Epithelial cell of proximal tubule (primary cell): ENCODE measurements at regions not wholly inside any gene's neighbourhood (a gene's known extent, or its start where the extent isn't known, plus 50 kb on each side); places are given as distances from the start of the nearest gene placed in this dataset.

ENCODE experiments used
- DNase-seq: peaks from one replicate; pipeline ENCODE4 v3.0.0-alpha.2; 2011; ENCODE audit warnings: low read depth
- H3K4me3 ChIP-seq: 2 replicates; pipeline ENCODE4 v1.5.1; 2011; ENCODE audit warnings: low read depth, mild to moderate bottlenecking, low read length
- TF ChIP-seq, protein P1 (sequence below): conservative IDR thresholded peaks from 2 replicates; pipeline ENCODE4 v1.5.1; 2012; ENCODE audit warnings: low read depth, mild to moderate bottlenecking, low read length

DNA sequence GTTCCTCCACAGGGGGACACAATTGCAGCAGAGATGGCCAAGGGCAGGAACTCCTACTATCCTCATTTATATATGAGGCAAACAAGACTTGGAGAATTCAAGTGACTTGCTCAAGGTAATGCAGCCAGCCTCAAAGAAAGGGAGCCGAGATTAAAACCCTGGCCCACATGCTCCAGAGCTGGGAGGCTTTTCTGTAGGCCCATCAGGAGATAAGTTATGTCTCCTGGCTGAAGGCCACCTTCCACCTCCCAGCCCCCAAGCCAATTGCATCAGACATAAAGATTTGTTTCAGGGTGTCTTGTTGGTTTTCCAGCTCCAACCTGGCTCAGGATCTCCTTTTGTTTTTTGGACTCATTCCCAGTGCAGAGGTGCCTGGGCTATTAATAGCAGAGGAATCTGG lies 59.5 kb downstream of the SMIM38 start:
- DNase-seq = no peak
- H3K4me3 ChIP-seq = no peak overlapping the region
- TF ChIP-seq, protein P1, sequence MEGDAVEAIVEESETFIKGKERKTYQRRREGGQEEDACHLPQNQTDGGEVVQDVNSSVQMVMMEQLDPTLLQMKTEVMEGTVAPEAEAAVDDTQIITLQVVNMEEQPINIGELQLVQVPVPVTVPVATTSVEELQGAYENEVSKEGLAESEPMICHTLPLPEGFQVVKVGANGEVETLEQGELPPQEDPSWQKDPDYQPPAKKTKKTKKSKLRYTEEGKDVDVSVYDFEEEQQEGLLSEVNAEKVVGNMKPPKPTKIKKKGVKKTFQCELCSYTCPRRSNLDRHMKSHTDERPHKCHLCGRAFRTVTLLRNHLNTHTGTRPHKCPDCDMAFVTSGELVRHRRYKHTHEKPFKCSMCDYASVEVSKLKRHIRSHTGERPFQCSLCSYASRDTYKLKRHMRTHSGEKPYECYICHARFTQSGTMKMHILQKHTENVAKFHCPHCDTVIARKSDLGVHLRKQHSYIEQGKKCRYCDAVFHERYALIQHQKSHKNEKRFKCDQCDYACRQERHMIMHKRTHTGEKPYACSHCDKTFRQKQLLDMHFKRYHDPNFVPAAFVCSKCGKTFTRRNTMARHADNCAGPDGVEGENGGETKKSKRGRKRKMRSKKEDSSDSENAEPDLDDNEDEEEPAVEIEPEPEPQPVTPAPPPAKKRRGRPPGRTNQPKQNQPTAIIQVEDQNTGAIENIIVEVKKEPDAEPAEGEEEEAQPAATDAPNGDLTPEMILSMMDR = no peak

DNA sequence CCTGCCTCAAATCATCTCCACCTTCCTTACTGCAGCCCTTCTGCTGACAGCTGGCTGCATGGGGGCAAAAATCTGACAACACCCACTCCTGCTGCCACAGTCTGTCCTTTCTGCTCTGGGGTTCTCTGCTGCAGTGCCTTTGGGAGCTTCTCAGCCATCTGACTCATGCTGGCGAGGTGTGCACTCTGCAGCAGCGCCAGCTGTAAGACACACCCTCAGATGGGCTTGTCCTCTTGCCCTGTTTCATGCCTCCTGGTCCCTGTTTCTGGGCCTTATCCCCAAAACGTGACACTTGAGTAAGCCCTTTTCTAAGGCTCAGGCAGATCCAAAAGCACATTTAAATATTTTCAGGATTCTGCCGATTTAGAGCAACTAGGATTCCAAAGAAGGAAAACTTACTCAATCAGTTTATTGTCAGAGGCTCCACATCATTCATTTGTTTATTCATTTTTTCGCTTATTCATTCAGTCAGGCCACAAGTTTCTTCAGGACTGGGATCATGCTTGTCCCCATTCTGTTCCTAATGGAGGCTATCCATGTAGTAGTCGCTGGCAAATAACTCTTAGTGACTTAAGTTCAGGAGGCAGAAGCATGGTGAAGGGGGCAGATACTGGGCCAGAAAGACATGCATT lies 60.2 kb downstream of the SMIM38 start:
- H3K4me3 ChIP-seq = no peak overlapping the region
- TF ChIP-seq, protein P1 = no peak
- no peak for DNase-seq

DNA sequence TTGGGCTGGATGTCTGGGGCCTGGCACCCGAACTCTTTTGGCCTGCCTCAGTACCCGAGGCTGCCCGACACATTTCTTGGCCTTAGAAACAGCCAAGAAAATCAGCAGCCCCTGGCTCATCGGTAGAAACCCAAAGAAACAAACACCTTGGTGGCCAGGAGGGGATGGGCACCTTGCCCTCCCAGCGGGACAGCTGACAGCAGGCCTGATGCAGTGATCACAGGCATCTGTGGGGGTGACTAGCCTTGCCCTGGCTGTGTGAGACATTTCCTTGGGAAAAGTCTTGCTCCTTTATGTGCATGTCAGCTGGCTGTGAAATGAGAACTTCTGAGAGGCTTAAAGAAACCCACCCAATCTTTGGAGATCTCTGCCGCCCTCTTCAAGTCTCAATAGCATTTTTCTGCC lies 60.9 kb downstream of the SMIM38 start:
- DNase-seq = no peak
- H3K4me3 ChIP-seq = no peak overlapping the region
- TF ChIP-seq, protein P1 = no peak

DNA sequence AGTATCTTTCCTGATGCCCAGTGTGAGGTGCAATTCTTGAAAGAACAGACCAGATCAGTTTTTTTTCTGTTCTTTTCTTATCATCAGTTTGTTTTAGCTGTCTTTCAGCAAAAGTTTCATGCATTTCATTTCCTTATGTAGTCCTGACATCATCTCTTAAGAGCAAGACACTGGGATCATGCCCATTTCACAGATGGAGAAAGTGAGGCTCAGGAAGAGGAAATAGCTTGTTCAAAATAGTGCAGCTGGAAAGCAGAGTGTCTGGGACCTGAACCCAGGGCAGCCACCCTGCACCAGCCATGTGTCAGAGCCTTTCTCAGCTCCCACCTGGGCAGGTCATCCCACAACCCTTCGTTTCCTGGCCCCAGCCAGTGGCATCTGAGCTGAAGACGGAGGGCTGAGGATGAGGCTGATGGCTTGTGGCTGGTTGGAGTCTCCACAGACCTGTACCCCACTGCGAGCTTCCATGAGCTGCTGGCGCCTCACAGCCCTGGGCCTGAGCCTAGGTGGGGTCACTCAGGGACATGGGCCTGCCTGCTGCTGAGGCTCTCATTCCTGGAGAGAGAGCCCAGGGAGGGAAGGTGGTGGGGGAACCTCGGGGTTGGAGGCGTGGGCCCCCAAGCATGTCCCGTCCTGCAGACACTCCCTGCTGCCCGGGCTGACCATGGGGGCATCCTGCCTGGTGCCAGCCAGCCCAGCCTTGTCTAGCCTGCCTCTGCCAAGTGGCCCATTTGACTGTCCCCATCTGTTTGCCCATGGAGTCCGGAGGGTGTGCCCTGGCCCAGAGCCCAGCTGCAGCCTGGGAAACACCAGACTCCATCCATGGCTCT lies 61.8 kb downstream of the SMIM38 start:
- DNase-seq = no peak
- H3K4me3 ChIP-seq = no peak overlapping the region
- TF ChIP-seq, protein P1 = no peak

DNA sequence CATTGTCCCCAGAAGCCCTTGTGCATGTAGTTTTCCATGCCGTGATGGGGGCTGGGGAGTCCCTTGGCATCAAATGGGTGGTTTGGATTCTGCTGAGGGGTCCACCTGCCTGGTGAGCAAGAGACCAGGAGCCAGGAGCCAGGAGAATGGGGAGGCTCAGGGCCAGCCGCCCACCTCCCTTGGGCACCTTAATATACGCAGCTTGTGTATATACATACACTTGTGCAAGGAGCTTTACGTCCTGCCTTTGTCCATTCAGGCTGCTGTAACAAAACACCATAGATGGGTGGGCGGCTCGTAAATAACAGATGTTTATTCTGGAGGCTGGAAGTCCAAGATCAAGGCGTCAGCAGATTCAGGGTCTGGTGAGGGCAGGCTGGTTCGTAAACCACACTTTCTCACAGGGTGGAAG lies 62.5 kb downstream of the SMIM38 start:
- H3K4me3 ChIP-seq = no peak overlapping the region
- no peak for DNase-seq
- TF ChIP-seq, protein P1 = no peak

DNA sequence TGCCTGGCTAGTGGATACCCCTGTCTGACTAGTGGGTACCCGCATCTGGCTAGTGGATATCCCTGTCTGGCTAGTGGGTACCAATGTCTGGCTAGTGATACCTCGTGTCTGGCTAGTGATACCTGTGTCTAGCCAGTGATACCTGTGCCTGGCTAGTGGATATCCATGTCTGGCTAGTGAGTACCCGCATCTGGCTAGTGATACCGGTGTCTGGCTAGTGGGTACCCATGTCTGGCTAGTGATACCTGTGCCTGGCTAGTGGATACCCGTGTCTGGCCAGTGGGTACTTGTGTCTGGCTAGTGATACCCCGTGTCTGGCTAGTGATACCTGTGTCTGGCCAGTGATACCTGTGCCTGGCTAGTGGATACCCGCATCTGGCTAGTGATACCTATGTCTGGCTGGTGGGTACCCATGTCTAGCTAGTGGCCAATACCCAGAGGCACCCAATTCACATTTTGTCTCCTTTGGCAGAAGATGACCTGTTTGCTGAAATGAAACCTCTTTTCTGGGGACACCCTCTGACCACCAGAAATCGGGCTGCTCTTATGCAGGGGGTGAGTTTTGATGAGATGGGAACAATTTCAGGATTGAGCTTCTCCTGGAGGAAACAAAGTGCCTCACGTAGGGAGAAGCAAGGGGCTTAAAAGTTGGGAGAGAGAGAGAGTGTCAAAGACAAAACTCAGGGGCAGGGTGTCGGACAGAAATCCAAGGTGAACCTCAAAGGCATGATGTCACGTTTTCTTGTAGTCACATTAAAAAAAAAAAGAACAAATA lies 63.4 kb downstream of the SMIM38 start:
- H3K4me3 ChIP-seq = no peak overlapping the region
- DNase-seq = no peak
- TF ChIP-seq, protein P1 = no peak
